Transverse colon (tissue), 4 donors: ENCODE measurements at regions not wholly inside any gene's neighbourhood (a gene's known extent, or its start where the extent isn't known, plus 50 kb on each side); places are given as distances from the start of the nearest gene placed in this dataset.

Experiments
- DNase-seq: peaks from one replicate; pipeline ENCODE4 v3.0.0-alpha.2; 2019
- H3K27ac ChIP-seq, 4 donors: fragments of 200-600 bp; sonication (generic); 2 replicates each; pipeline ENCODE4 v1.5.1; 2016 to 2018; ENCODE audit warnings: inconsistent platforms in 4 of 4
- H3K27me3 ChIP-seq: fragments of 200-600 bp; sonication (generic); 2 replicates; pipeline ENCODE4 v1.5.1; 2017; ENCODE audit warnings: inconsistent platforms
- H3K36me3 ChIP-seq, 4 donors: fragments of 200-600 bp; sonication (generic); 2 replicates each; pipeline ENCODE4 v1.5.1; 2017 to 2019; ENCODE audit warnings: inconsistent platforms in 4 of 4
- H3K4me1 ChIP-seq, 4 donors: fragments of 200-600 bp; sonication (generic); 2 replicates each; pipeline ENCODE4 v1.5.1; 2017 to 2020; ENCODE audit warnings: inconsistent platforms in 4 of 4
- H3K4me3 ChIP-seq, 4 donors: fragments of 200-600 bp; sonication (generic); 1 replicate in 1 of 4; 2 replicates in 3 of 4; pipeline versions ENCODE4 v1.5.1 to v1.6.1; 2017 to 2019; ENCODE audit warnings: inconsistent platforms in 4 of 4
- H3K9me3 ChIP-seq, 2 donors: fragments of 200-600 bp; sonication (generic); 2 replicates each; pipeline ENCODE4 v1.5.1; 2017 to 2019; ENCODE audit warnings: inconsistent platforms in 2 of 2
- EP300 ChIP-seq: sonication (generic); formaldehyde crosslinking; IDR thresholded peaks from one replicate; pipeline ENCODE4 v1.6.1; 2017; ENCODE audit warnings: antibody characterized with exemption, low read depth
- POLR2A ChIP-seq: fragments of 450-650 bp; IDR thresholded peaks from one replicate; pipeline ENCODE4 v1.6.1; 2016; ENCODE audit warnings: antibody characterized with exemption, mild to moderate bottlenecking, moderate library complexity
- POLR2AphosphoS5 ChIP-seq, 3 donors: sonication (generic); formaldehyde crosslinking; IDR thresholded peaks; one replicate each; pipeline ENCODE4 v1.6.1; 2016; ENCODE audit warnings: antibody characterized with exemption in 3 of 3
- WGBS, 2 donors: methylation state at CpG; one replicate each; pipeline ENCODE4 v1.1.5; 2018; ENCODE audit warnings: low coverage in 1 of 2; 5-methylcytosine and 5-hydroxymethylcytosine counted together
- in situ Hi-C, 4 donors: fragments of 200-750 bp; cut with MboI; loops; one replicate each; pipeline versions ENCODE4 v1.15.0 to v1.15.1; 2017; ENCODE audit warnings: low sequenced_read_pairs in 3 of 4, low pct_ligation_motif_present in 1 of 4, low pct_unique_long_range_greater_than_20kb in 1 of 4
- intact Hi-C: fragments of 100-400 bp; cut with DNase I; formaldehyde crosslinking; loops from one replicate; pipeline ENCODE4 v1.15.1; 2023; ENCODE audit warnings: low total_unique reads
- TF ChIP-seq, protein P1 (sequence below), 5 experiments: fragments of 200-600 bp in 3 of 5; fragments of 450-650 bp in 2 of 5; sonication (generic) in 3 of 5; IDR thresholded peaks; 1 replicate in 2 of 5; 2 replicates in 3 of 5; pipeline ENCODE4 v1.5.1; 2016 to 2017; ENCODE audit warnings: antibody characterized with exemption in 5 of 5, inconsistent platforms in 3 of 5, mild to moderate bottlenecking in 2 of 5, moderate library complexity in 1 of 5

DNA sequence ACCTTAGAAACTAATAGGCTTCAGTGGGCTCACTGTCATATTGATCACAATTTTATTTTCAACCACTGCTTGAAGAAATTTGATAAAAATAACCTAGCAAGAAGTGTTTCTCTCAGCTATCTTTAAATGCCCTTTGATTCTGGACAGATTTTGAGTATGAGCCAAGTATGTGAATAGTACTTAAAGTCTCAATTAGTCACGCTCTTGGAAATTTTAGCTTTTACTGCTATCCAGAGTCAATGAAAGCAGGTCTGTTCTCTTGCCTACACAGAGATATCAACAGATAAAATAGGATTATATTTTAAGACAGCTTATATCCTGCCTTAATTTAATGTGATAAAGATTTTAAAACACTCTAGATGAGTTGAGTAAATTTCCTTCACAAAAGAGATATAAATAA, 337.3 kb downstream of the CBLN2 start:
- 49 to 55% methylated on average over 1 of the region's 1 CpG for WGBS, 2 donors

DNA sequence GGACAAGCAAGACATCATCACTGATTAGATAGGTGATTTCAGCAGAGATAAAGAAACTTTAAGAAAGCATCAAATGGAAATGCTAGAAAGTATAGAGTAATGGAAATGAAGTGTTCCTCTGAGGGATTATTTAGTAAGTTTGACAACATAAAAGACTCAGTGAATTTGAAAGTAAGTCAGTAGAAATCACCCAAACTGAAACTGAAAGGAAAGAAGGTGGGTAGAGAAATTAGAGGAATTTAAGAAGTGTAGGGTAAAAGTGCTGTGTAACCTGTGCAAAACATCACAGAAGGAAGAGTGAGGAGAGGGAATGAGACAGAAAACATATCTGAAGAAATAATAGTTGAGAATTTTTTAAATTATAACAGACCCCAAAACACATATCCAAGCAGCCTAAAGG, 343.1 kb downstream of the CBLN2 start:
- DNase-seq, result no peak
- in situ Hi-C loops (no loop called here), intact Hi-C loops (no loop called here)
- Histone ChIP-seq H3K4me3 (no peak overlapping the region), H3K27me3 (no peaks in the 10 kb centered on the region), H3K4me1 (no peaks in the 10 kb centered on the region), H3K36me3 (no peaks in the 10 kb centered on the region), H3K27ac (no peak overlapping the region), H3K9me3 (no peaks in the 10 kb centered on the region)
- no peak for TF ChIP-seq POLR2AphosphoS5 (IDR thresholded peaks at IDR 0.05)
- TF ChIP-seq, protein P1, sequence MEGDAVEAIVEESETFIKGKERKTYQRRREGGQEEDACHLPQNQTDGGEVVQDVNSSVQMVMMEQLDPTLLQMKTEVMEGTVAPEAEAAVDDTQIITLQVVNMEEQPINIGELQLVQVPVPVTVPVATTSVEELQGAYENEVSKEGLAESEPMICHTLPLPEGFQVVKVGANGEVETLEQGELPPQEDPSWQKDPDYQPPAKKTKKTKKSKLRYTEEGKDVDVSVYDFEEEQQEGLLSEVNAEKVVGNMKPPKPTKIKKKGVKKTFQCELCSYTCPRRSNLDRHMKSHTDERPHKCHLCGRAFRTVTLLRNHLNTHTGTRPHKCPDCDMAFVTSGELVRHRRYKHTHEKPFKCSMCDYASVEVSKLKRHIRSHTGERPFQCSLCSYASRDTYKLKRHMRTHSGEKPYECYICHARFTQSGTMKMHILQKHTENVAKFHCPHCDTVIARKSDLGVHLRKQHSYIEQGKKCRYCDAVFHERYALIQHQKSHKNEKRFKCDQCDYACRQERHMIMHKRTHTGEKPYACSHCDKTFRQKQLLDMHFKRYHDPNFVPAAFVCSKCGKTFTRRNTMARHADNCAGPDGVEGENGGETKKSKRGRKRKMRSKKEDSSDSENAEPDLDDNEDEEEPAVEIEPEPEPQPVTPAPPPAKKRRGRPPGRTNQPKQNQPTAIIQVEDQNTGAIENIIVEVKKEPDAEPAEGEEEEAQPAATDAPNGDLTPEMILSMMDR (IDR thresholded peaks at IDR 0.05), result no peak
- TF ChIP-seq POLR2A, result no peak
- no peak for TF ChIP-seq EP300

More for the DNA sequence above, 337.3 kb downstream of the CBLN2 start:
- Histone ChIP-seq H3K9me3 (no peaks in the 10 kb centered on the region), H3K4me3 (no peak overlapping the region), H3K27ac (no peak overlapping the region), H3K36me3 (no peaks in the 10 kb centered on the region), H3K4me1 (no peaks in the 10 kb centered on the region), H3K27me3 (no peaks in the 10 kb centered on the region)
- DNase-seq, result no peak
- in situ Hi-C loops (no loop called here), intact Hi-C loops (loop anchor here (1.0 kb wide), 1 partner anchor 13 kb away; no protein-coding TSS in a partner anchor)
- TF ChIP-seq EP300, result no peak
- TF ChIP-seq POLR2AphosphoS5 (IDR thresholded peaks at IDR 0.05), result no peak
- TF ChIP-seq POLR2A, result no peak
- TF ChIP-seq, protein P1 (IDR thresholded peaks at IDR 0.05), result no peak

DNA sequence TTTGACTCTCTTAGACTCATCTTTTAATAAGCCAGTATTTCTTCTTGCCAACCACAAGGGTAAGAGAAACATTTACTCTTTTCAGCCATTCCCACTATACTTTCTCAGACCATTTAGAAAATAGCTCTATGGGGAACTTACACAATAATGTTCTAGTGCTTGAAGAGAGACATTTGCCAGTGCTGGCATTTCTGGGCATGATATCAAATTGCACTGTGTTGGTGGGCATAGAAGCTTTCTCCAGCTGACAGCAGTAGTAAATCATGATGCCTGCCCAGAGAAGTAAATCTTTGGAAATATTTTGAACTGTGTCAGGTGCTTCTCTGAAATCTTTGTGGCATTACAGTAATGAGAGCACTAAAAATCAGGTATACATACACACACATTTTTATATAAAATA, 346.6 kb downstream of the CBLN2 start:
- in situ Hi-C loops (loop anchor here in 1 of 4 donors (25.0 kb wide), 1 partner anchor 110 kb away; no protein-coding TSS in a partner anchor), intact Hi-C loops (no loop called here)
- no peak for DNase-seq
- Histone ChIP-seq H3K27ac (no peak overlapping the region), H3K9me3 (no peaks in the 10 kb centered on the region), H3K27me3 (no peaks in the 10 kb centered on the region), H3K36me3 (no peaks in the 10 kb centered on the region), H3K4me1 (no peaks in the 10 kb centered on the region), H3K4me3 (no peak overlapping the region)
- TF ChIP-seq POLR2AphosphoS5 (IDR thresholded peaks at IDR 0.05) (peak in 1 of 3 donors; percentile 52), EP300 (no peak)

DNA sequence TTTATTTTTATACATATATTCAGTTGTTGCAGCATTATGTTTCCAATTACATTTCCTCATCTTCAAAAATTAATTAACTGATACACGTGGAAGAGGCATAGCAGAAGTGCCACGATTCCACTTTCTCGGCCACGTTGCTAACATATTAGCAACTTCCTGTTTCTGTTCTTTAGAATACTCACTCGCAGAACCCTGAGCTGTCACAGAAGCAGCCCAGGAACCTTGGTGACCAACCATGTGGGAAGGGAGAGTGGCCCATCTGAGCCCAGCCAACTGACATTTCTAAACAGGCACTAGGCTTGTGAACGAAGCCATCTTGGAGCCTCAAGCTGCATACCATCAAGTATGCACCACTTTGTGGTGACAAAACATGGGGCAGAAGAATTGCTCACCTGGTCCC, 350.1 kb downstream of the CBLN2 start:
- H3K27me3 ChIP-seq, result no peaks in the 10 kb centered on the region
- H3K36me3 ChIP-seq, result no peaks in the 10 kb centered on the region
- intact Hi-C loops, result no loop called here
- in situ Hi-C loops, result loop anchor here in 1 of 4 donors (25.0 kb wide), 1 partner anchor 107 kb away; no protein-coding TSS in a partner anchor
- WGBS, 2 donors, result 80 to 84% methylated on average over 5 to 6 of the region's 6 CpGs
- no peaks in the 10 kb centered on the region for H3K9me3 ChIP-seq
- TF ChIP-seq, protein P1 (IDR thresholded peaks at IDR 0.05), result no peak
- TF ChIP-seq EP300 (no peak), POLR2A (no peak), POLR2AphosphoS5 (IDR thresholded peaks at IDR 0.05) (no peak)
- DNase-seq, result no peak
- no peak overlapping the region for H3K4me3 ChIP-seq
- no peaks in the 10 kb centered on the region for H3K4me1 ChIP-seq
- H3K27ac ChIP-seq, result no peak overlapping the region

DNA sequence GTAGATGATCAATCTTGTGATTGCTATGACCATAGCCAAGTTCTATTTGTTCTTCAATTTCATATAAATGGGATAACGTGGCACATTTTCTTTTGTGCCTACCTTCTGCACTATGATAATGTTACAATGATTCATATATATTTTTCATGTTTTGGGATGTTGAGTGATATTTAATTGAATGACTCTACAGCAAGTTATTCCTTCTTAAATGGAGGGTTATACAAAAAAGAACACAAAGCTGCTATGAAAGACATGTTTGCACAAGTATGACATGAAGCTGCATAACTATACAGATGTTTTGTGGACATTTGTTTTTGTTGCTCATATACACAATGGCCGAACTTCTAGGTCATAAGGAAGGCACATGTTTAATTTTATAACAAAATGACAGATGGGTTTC, 356.2 kb downstream of the CBLN2 start:
- TF ChIP-seq, protein P1 (IDR thresholded peaks at IDR 0.05), result no peak
- TF ChIP-seq POLR2AphosphoS5 (IDR thresholded peaks at IDR 0.05) (no peak), POLR2A (no peak), EP300 (no peak)
- no peak overlapping the region for H3K4me3 ChIP-seq
- no peak overlapping the region for H3K27ac ChIP-seq
- no peaks in the 10 kb centered on the region for H3K4me1 ChIP-seq
- no peaks in the 10 kb centered on the region for H3K27me3 ChIP-seq
- in situ Hi-C loops, result loop anchor here in 1 of 4 donors (25.0 kb wide), 1 partner anchor 101 kb away; no protein-coding TSS in a partner anchor
- intact Hi-C loops, result no loop called here
- DNase-seq, result no peak
- no peaks in the 10 kb centered on the region for H3K9me3 ChIP-seq
- H3K36me3 ChIP-seq, result no peaks in the 10 kb centered on the region
- WGBS, 2 donors, result 60 to 62% methylated on average over 2 of the region's 2 CpGs
